Epithelial cell of esophagus (primary cell): ENCODE measurements at regions not wholly inside any gene's neighbourhood (a gene's known extent, or its start where the extent isn't known, plus 50 kb on each side); places are given as distances from the start of the nearest gene placed in this dataset.
A peak's percentile ranks its signal among the peaks of the same experiment; 100 is the strongest.

ENCODE experiments used
- DNase-seq: peaks from one replicate; pipeline ENCODE4 v3.0.0; 2010; ENCODE audit warnings: low read depth
- H3K4me3 ChIP-seq: 2 replicates; pipeline ENCODE4 v1.5.1; 2011; ENCODE audit warnings: mild to moderate bottlenecking, low read length, control low read depth
- TF ChIP-seq, protein P1 (sequence below): IDR thresholded peaks from 2 replicates; pipeline ENCODE4 v1.5.1; 2011; ENCODE audit warnings: low read depth, mild to moderate bottlenecking, low read length, control low read depth, inconsistent platforms; ENCODE audit not compliant: insufficient read depth; ENCODE audit errors: missing control alignments

DNA sequence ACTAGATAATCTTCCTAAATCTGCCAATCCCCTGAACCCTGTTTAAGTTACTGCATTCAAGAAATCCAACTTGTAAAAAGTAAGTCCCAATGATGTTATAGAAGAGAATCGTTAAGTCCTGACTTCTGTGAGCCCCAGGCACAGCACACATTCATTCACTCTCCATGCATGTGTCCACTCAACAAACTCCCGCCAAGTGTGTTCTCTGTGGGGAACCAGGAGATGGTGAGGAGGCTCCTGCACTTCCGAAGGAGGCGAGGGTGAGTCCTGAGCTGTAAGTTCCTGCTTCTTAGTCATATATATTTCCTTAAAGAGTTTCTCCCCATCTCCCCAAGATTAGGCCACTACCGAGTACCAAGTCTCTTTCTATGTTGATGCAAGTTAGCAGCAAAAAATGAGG lies 635.0 kb upstream of the ID2 start:
- TF ChIP-seq, protein P1, sequence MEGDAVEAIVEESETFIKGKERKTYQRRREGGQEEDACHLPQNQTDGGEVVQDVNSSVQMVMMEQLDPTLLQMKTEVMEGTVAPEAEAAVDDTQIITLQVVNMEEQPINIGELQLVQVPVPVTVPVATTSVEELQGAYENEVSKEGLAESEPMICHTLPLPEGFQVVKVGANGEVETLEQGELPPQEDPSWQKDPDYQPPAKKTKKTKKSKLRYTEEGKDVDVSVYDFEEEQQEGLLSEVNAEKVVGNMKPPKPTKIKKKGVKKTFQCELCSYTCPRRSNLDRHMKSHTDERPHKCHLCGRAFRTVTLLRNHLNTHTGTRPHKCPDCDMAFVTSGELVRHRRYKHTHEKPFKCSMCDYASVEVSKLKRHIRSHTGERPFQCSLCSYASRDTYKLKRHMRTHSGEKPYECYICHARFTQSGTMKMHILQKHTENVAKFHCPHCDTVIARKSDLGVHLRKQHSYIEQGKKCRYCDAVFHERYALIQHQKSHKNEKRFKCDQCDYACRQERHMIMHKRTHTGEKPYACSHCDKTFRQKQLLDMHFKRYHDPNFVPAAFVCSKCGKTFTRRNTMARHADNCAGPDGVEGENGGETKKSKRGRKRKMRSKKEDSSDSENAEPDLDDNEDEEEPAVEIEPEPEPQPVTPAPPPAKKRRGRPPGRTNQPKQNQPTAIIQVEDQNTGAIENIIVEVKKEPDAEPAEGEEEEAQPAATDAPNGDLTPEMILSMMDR = no peak
- no peak overlapping the region for H3K4me3 ChIP-seq
- no peak for DNase-seq

DNA sequence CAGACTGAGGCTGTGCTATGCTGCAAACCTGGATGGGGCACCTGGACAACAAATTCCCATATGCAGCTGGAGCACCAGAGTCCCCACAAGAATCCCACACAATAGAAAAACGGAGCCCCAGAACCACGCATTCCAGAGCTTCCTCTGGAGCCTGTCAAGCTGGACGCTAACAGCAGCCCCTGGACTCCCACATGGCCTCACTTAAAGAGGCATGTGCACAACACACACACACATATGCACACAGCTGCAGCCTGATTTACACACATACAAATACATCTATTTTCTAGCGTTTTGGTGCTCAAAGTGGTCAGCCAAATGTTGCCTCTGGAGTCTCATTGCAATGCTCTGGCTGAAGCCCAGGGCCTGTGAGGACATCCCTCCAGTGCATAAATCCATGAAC lies 632.7 kb upstream of the ID2 start:
- no peak overlapping the region for H3K4me3 ChIP-seq
- TF ChIP-seq, protein P1 = no peak
- no peak for DNase-seq

DNA sequence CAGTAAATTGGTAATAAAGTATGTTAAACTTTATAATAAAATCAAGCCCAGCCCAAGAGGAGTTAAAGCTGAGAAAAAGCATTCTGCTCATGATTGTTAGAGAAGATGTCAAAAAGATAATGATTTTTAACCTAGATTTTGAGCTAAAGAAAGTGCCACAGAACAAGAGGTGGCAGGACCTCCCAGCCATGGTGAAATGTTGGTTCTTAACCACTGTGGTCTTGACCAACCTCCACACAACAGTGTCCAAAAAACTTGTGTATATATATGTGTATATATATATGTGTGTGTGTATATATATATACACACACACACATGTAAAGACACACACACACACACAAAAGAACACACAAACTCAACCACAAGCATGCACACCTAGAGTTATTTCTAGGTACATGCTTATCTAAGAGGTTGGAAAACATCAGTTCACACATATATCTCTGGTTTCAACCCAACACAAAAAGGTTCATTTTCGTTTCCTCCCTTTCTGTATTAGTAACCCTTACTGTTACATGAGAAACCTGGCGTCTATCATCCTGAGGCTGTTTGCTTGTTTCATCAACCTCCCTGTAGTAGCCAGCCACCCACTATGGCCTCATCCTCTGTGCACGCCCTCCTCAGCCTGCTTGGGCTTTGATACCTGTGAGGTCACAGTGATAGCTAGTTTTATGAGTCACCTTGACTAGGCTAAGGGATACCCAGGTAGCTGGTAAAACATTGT lies 631.8 kb upstream of the ID2 start:
- TF ChIP-seq, protein P1 = no peak
- H3K4me3 ChIP-seq = no peak overlapping the region
- DNase-seq = peak; percentile 46

DNA sequence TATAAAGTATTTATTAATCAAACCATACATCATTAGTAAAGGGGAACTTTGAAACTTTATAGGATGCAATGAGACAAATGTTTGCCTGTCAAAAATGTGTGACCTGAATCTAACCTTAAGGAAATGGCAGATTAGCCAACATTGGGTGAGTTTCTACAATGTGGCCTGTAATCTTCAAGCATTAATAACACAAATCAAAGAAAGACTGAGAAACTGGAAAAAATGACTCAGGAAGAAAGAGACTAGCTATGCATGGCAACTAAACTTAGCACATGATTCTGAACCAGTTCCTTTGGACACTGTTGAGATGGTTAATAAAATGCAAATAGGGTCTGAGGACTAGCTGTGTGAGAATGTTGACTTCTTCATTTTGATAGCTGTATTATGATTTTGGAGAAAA lies 628.6 kb upstream of the ID2 start:
- H3K4me3 ChIP-seq = no peak overlapping the region
- TF ChIP-seq, protein P1 = no peak
- no peak for DNase-seq

DNA sequence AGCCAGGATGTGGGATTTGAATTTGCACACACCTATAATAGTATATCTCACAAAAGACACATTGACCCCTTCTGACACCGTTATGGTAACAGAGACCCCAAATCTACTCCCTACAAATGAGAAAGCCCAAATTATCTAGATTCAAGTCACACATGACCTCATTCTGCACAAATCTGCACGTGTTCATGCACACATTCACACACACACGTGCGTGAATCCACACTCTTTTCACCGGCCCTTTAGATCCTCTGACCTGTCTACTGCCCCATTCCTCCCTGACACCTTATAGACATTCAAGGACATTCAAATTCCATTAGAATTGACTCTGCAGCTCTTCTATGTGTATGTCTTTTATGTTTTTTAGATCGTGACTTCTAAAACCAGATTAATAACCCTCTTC lies 627.8 kb upstream of the ID2 start:
- TF ChIP-seq, protein P1 = no peak
- H3K4me3 ChIP-seq = no peak overlapping the region
- DNase-seq = no peak

DNA sequence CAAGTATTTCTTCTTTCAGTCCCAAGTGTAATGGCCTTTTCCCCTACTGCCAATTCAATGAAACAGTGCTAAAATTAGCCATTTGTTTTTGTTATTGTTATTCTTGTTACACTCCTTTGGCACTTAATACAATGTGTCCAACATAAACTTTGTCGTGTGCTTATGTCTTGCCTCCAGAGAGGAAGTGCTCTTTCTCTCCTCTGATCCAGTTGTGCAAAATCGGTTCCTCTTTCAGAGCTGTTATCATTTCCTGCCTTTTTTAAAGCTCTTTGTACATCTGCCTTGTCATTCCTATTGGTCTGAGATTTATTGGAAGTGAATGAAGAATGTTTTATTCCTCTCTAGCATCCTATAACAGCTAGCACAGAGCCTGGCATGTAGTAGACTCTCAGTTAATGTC lies 623.2 kb upstream of the ID2 start:
- no peak for DNase-seq
- no peak overlapping the region for H3K4me3 ChIP-seq
- TF ChIP-seq, protein P1 = no peak

DNA sequence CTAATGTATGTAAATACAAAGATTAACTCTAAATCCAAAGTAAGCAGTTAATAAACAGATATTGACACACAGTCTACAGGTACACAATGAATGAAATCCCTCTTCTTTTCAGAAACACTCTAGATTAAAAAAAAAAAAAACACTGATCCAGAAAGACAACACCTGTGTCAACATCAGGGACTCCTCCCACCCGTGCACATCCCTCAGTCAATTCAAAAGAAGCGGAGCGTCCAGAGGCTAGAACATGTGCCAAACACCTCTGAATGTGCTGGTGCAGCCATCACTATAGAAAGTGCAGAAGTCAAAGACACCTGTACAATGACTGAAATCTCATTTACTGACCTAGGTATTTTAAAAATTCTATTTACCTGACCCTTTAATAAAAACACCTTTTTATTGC lies 622.6 kb upstream of the ID2 start:
- no peak for DNase-seq
- TF ChIP-seq, protein P1 = no peak

More for the DNA sequence above, 622.6 kb upstream of the ID2 start:
- H3K4me3 ChIP-seq = no peak overlapping the region
